NCI-H146 (cell line): ENCODE measurements at regions not wholly inside any gene's neighbourhood (a gene's known extent, or its start where the extent isn't known, plus 50 kb on each side); places are given as distances from the start of the nearest gene placed in this dataset.
"Not testable (repeated sequence)": the region's sequence is repeated elsewhere in the genome, so short reads cannot be mapped to it uniquely, and the experiment has no call there.

Experiments used
- DNase-seq: peaks from one replicate; lab custom pipeline; 2025; lab: John Stamatoyannopoulos, UW

DNA sequence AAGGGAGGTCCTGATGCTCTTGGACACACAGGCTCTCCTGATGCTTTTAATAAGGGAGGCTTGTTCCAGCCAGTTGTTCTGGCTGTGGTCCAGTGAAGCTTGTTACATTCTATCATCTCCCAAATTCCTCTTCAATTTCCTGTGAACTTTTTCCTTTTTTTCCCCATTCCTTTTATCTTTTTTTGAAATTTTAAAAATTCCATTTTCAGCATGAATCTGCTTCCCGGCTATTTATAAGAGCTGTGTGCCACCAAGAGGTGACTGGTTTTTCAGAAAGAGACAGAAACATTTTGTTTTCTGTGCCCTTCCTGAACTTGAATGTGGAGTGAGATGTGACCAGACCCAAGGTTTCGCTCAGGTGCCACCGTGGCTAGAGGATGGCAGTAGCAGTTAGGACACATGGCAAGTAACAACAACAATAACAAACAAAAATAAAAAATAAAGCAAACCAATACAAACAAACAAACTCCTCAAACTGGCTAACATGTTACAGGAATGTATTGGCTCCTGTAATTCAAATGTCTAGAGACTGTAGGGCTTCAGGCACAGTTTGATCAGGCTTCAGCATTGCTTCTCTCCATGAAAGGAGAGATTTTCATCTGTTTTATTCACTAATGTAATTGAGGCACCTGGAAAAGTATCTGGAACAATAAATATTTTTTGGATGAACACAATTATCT, 121.1 kb downstream of the BOD1 start:
- DNase-seq = no peak

DNA sequence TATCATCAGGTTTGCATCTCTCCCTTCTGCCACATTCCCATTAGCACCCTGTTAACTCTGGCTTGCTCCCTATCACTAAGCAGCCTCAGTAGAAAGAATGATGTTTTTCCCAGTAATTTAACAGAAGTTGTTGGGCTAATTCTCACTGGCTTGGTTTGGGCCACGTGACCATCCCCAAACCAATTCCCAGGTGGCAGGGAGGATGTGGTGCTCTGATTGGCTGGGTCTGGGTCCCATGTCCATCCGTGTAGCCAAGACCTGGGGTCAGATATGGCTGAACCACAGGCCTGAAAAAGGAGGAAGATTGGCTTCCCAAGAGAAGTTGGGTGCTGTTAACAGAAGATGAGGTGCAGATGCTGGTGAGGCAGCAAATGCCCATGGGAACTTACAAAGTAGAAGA, 122.0 kb downstream of the BOD1 start:
- no peak for DNase-seq

DNA sequence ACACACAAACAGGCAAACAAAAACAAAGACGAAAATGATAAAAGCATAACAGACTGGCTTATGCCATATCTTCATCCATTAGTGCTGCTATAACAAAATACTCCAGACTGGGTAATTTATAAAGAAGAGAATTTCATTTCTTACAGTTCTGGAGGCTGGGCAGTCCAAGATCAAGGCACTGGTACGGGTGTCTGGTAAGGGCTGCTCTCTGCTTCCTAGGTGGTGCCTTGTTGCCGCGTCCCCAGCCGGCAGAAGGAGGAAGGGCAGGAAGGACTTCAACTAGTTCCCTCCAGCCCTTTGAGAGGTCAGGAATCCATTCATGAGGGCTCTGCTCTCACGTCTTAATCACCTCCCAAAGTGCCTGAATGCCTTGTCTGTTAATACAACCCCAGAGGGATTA, 122.6 kb downstream of the BOD1 start:
- no peak for DNase-seq

DNA sequence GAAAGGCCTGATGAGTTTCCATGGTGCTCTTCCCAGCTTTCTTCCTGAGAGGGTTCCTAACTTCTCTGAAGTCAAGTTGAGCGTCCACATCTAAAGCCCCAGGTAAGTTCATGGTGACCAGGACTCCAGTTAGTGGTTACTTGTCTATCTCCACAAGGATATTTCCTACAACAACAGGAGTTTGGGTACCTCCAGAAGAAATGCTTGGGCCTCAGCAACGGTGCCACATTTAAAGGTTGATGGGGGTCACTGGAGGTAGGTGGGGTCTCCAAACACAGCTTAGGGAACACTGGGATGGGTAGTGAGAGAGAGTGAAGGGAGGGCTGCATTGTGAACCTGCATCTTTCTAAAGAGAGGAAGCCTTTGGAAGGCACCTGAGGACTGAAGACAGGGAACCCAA, 123.4 kb downstream of the BOD1 start:
- no peak for DNase-seq

DNA sequence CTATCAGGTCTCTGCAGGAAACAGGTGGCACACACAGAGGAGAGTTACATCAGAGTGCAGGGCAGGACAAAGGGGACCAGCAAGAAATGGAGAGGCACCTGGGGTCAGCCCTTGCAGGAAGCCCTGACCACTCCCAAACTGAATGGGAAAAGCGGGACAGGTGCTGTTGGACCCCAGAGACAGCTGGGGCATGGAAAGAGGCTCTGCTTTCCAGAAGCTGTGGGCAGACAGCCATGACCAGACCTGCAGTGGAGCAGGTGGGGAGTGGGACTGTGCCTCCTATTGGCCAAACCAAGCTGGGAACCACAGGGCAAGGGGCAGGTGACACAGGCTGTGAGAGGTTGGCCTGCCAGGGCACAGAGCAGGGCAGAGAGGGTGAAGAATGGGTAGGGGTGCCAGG, 125.8 kb downstream of the BOD1 start:
- DNase-seq = no peak

DNA sequence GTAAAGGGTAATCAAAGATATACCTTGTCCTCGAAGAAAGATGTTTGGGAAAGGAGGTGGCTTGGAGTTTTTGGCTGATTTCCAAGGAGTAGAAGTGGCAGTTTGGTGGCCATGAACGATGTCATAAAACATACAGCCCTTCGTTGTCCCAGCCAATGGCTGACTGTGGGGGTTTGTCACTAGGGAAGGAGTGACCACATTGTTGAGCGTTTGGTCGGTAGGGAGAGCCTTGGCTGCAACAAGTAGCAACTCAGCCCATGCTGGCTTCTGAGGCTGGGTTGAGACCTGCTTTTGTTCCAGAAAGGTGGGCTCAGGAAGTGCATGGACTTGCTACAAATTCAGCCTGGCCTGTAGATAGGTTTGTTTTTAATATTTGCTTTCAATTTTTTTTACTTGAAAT, 128.3 kb downstream of the BOD1 start:
- DNase-seq = no peak

DNA sequence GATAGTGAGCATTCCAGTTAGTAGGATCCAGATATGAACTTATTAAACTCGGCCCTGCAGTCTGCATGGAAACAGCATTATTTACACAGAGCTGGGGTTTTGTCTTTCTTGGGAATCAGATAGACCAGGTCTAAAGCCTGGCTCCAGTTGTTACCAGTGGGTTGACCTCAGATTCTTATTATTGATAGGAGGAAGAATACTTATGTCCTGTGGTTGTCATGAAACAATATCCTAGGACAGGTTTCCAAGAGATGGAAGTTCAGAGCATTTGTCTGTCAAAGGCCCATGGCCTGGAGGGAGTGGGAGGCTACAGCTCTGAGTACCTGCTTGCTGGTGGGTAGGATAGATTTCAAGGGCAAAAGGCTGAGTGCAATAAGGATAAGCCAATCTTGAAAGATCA, 129.2 kb downstream of the BOD1 start:
- no peak for DNase-seq

DNA sequence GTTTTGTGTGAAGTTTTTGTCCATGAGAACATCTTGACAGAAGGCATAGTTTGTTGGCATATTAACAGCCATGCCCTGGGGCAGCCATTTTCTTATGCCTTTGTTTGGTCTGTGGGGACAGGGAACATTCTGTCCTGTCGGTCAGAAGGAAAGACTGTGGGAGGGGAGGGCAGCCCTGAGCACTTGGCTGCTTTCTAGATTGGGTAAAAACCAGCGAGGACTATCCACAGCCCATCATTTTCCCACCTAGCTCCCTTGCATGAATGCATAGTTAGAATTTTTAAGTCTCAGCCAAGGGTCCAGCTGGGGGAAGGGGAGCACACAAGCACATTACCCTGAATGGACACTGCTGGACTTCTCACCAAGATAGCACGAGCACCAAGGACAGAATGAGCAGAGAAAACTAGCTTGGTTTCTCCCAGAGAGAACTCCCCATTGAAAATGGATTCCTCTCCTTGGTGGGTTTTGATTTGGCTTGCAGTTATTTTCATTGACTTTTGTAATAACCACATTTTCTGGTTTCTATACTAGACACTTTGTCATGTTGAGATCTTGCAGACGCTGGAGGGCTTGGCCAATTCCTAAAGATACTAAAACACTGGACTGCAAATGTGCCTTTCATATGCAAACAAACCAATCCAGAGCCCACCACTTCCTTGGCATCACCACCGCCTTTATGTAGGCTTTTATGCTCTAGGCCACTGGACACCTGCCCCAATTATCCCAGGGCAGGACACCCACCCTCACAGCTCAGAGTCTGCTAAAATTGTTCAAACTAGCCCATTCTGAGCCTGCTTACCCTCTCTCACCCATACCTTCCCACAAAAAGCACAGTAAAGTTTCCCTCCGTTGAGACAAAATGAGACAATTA, 129.9 kb downstream of the BOD1 start:
- DNase-seq = no peak

DNA sequence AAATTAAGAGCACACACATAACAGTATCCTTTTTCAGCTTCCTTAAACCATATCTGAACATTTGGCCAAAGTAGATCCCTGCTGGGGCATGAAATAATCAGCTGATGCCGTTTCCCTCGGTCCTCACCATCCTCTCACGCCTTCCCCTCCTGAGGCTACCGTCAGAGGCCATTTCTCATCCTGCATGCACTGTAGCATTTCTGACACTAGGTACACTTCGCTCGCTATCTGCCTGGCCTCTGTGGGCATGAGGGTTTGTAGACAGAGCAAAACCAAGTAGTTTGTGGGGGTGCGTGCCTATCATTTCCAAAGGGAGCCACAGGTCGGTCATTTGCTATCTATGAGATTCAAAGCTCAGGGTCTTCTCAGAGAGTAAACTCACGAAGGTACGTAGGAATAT, 131.9 kb downstream of the BOD1 start:
- no peak for DNase-seq

DNA sequence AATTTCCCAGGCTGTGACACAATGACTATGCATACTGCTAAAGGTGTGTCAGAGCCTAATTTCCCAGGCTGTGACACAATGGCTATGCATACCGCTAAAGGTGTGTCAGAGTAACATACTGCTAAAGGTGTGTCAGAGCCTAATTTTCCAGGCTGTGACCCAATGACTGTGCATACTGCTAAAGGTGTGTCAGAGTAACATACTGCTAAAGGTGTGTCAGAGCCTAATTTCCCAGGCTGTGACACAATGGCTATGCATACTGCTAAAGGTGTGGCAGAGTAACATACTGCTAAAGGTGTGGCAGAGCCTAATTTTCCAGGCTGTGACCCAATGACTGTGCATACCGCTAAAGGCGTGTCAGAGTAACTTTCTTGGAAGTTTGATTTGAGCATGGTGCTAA, 132.9 kb downstream of the BOD1 start:
- not testable (repeated sequence) for DNase-seq

DNA sequence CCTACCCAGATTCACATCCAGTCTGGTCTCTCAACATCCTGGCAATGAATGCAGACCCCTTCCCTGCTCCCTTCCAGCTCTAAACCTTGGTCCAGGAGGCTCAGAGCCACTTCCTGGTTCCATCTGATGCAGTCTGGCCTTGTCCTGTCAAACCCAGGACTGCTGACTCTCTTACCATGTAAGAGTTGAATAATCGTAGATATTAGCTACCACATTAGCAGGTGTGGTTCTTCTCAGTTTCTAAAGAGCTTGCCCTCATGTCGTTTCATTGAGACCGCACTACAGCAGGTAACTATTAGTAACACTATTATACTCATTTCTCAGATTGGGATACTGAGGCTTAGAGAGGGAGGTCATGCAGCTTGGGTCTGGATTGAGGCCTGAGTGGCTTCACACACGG, 133.3 kb downstream of the BOD1 start:
- DNase-seq = no peak

DNA sequence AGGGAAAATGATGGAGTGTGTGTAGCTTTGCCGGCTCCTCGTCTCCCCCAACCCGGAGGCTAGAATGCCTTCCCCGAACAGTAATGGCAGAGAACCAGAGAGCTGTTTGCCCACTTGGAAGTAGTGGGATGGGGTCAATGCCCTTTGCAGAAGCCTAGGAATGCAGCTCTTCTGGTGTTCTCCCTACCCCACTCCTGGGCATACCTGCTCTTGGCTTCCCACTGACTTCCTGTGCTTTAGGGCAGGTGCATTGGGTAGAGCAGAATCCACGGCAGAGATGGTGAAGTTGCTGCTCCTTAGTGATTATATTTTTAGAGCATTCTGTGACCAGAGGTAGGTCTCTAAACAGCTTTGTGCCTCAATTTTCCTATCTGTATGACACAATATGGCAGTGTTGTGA, 134.6 kb downstream of the BOD1 start:
- DNase-seq = no peak

DNA sequence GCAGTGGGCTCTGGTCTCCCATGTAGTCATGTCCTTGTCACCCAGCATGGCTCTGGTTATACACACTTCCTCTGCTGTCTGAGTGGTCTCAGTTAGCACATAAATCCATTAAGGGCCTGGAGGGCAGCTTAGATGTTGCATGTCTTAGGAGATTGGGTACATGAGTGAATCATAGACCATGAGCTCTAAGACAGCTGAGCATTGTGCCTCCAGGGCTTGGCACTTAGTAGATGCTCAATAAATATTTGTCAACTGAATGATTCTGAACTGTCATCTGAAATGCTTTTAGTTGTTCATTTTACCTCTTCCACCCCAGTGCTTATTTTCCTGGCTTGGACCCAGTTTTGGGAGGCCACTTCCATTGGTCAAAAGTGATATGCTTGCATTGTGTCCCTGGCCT, 135.6 kb downstream of the BOD1 start:
- DNase-seq = no peak

DNA sequence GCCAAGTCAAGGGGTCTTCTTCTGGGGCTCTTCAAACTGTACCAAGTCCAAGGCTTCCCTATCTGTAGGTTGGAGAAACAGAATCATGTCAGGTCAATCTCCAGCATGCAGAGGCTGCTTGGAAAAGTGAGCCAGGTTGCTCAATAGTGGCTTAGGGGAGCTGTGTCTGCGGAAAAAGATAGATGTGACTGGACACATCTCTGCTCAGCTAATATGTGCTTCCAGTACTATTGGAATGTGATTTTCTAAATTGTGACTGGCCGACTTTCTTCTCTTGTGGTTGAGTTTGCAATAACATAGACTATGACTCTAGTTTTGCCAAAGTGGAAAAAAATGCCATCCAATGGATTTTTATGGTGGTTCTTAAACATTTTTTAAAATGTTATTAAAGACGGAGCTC, 136.7 kb downstream of the BOD1 start:
- no peak for DNase-seq

DNA sequence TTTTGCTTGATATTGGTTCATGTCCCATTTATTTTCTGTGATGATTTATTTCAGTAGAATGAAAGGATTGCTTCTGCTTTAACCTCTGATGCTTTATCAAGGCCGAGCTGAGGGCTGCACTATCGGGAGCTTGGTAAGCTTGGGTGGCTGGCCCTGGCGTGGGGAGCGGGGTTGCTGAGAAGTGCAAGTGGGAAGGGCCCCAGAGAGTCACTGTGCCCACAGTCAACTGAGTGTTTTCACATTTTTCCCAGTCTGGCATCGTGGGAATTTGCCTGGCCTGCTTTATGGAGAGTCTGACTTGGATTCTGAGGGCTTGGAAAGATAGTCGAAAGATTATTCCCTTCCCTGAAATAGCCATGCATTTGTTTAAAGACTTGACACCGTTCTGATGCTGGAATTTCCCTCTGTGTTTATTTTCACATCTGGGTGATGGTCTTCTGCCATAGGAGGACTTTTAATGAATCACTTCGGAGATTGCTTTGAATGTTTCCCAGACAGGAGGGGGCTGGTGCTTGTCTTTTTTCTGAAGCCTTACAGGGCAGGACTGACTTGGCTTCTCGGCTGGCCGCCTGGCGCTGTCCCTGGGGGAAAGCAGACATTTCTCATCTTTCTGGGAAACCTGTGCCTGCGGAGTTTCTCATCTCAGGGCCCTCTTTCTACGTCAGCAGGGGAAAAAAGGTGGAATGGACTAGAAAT, 139.0 kb downstream of the BOD1 start:
- DNase-seq = no peak

DNA sequence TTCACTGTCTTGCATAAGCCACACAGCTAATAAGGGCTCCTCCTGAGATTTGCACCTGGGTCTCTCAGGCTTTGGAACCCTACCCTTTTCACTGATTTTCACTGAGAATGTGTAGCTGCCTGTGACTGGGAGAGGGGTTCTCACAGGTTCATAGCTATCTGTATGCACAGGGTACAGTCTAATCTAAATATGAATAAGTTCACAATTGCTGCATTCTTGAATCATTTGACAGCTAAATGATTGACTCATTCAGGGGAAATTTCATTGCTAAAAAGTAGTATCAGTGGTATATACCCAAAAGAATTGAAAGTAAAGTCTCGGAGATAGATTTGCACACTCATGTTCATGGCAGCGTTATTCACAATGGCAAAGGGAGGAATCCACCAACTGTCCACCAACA, 140.7 kb downstream of the BOD1 start:
- DNase-seq = no peak

DNA sequence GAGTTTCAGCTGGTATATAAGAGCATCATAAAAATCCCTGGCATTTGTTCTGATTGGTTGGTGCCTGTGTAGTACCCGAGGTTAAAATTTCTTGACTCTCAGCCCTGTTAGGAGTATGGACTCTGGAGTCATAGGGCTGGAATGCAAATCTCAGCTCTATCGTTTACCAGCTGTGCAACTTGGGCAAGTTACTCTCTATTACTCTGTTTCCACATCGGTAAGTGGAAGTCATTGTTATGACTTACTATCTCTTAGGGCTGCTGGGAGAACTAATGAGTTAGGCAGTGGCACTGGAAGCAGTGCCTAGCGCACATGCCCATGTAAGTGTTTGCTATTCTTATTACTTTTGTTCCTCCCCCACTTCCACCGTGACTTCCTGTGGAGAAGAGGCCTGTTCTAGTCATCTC, 141.6 kb downstream of the BOD1 start:
- DNase-seq = no peak

DNA sequence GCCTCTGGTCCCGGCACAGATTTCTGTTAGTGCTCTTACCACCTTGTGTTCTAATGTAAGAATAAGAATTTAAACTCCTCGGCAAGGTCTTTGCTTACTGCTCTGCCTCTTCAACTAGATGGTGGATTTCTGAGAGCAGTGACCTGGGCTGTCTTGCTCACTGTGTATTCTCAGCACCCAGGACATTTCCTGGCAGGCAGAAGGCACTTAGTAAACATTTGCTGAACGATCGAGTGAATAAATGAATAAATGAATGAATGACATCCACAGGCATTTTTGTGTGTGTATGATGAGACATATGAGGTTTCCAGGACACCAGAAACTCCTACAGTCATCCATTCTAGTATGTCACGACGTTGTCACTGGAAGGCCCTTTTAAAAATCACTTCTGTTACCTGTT, 143.2 kb downstream of the BOD1 start:
- DNase-seq = no peak

DNA sequence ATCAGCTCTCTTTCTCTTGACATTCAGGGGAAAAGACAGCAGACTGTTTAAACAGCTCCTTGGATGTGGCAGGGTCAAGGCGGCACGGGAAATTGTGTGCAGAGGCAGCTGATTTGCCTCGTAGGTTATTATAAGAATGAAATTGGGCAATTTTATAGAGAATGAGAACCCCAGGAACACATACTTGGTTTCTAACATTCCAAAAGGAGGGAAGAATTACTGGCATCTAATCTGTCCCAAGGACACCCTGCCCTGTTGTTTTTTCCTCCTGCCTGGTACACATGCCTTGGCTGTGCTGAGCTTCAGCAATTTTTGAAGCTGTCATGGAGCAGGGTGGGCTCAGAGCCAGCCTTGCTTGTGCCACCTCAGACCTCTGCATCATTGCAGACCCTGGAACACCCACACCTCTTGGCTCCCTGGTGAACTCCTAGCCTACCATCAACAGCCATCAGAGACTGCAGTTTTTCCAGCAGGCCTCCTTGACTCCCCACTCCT, 143.6 kb downstream of the BOD1 start:
- no peak for DNase-seq

DNA sequence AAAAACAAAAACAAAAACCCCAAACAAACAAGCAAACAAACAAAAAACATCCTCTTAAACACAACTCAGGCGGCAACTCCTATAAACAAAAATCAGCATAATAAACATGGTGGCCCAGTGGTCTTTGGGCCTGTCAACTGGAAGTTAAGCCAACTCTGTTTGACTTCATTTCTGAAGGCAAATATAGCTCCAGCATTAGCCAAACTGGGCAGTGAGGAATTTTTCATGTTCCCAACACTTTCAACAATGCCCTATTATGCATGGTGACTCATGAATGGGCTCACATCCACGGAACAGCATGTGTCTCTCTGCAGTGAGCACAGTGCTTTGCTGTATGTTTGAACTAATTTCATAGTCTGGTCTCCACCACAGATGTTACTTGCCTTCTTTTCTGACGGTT, 143.9 kb upstream of the STC2 start:
- DNase-seq = no peak

DNA sequence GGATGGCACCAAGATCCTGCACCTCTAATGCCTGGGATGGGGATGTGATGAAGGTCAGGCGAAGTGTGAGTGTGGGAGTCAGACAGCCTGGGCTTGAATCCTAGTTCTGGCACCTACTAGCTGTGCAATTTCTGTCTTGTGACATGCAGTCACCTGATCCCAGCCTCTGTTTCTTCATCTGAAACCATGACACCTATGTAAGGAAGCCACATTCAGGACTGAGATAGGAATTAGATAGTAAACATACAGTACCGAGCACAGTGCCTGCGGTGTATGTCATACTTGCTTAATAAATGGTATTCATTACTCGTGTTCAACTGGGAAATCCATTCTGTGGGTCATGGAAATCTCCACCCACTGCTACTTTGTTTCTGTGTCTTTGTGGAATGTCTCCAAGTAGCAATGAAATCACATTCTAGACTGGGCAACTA, 140.6 kb upstream of the STC2 start:
- no peak for DNase-seq

DNA sequence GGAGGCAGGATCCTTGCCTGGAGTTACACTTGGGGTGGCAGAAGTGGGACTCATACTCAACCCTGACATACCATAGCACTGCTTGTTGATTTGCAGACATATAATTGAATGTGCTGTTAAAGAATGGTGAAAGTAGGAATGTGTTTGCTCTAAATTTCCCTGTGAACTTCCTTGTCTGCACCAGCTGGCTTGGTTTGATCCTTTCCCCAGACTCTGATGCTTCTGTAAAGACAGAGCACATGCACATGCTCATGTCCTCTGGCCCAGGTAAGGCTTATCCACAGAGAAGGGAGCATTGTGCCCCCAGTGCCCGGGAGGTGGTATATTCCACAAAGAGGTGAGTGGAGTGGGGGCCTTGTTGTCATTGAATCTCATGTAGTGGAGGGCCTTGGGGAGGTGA, 138.0 kb upstream of the STC2 start:
- no peak for DNase-seq

DNA sequence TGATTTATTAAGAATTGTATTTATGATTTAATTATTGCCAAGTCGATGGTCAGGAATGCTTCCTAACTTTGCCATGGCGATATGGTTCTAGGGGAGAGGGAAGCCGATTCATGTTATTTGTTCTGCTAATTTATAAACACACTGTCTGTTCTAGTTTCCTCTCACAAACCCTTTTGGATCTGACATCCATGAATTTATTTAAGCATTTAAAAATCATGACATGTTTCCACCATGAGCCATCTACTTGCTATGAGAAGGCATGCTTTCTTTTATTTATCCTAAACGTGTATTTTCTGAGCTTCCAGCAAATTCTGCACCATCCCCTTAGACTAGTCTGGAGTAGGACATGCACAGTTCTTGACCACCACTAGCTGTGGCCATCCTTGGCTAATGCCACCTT, 136.6 kb upstream of the STC2 start:
- no peak for DNase-seq
